Hippocampal formation (tissue), 2 donors: ENCODE measurements at regions not wholly inside any gene's neighbourhood (a gene's known extent, or its start where the extent isn't known, plus 50 kb on each side); places are given as distances from the start of the nearest gene placed in this dataset.

Experiments
- DNase-seq, 2 donors: peaks; one replicate each; lab custom pipeline; 2025; lab: John Stamatoyannopoulos, UW

- DNase-seq: no peak
Observed at GRCh38 chr2:120917886-120918285, 182.2 kb downstream of the GLI2 start.

GRCh38 chr2:120919216-120919615, 183.5 kb downstream of the GLI2 start:
- no peak for DNase-seq

GRCh38 chr2:120919771-120920453, 184.2 kb downstream of the GLI2 start:
- DNase-seq: no peak

GRCh38 chr2:120920454-120921148, 184.9 kb downstream of the GLI2 start:
- no peak for DNase-seq

- no peak for DNase-seq
Observed at GRCh38 chr2:120921457-120921856, 185.8 kb downstream of the GLI2 start.

GRCh38 chr2:120922571-120923332, 187.1 kb downstream of the GLI2 start:
- DNase-seq: no peak

GRCh38 chr2:120923426-120923825, 187.8 kb downstream of the GLI2 start:
- DNase-seq: no peak

- no peak for DNase-seq
Observed at GRCh38 chr2:120924924-120925323, 189.3 kb downstream of the GLI2 start.

- DNase-seq: no peak
Observed at GRCh38 chr2:120926463-120927264, 191.0 kb downstream of the GLI2 start.

- DNase-seq: no peak
Observed at GRCh38 chr2:120927265-120927628, 191.6 kb downstream of the GLI2 start.

- DNase-seq: no peak
Observed at GRCh38 chr2:120929829-120930228, 194.2 kb downstream of the GLI2 start.

GRCh38 chr2:120930236-120930635, 194.6 kb downstream of the GLI2 start:
- DNase-seq: no peak

- DNase-seq: no peak
Observed at GRCh38 chr2:120930864-120931263, 195.2 kb downstream of the GLI2 start.

- no peak for DNase-seq
Observed at GRCh38 chr2:120932472-120932871, 196.8 kb downstream of the GLI2 start.

GRCh38 chr2:120932881-120933280, 197.2 kb downstream of the GLI2 start:
- no peak for DNase-seq

GRCh38 chr2:120933693-120934573, 198.3 kb downstream of the GLI2 start:
- no peak for DNase-seq

GRCh38 chr2:120934574-120935338, 199.1 kb downstream of the GLI2 start:
- DNase-seq: no peak

GRCh38 chr2:120935339-120936313, 200.0 kb downstream of the GLI2 start:
- DNase-seq: no peak
